HepG2 (cell line): ENCODE measurements at regions not wholly inside any gene's neighbourhood (a gene's known extent, or its start where the extent isn't known, plus 50 kb on each side); places are given as distances from the start of the nearest gene placed in this dataset.
A peak's percentile ranks its signal among the peaks of the same experiment; 100 is the strongest.

Experiments
- ARNT2 ChIP-seq: sonication (generic); formaldehyde crosslinking; IDR thresholded peaks from 2 replicates; pipeline ENCODE4 v1.8.0; 2022; ENCODE audit warnings: mild to moderate bottlenecking, low read depth, missing genetic modification reagents, moderate library complexity
- GLI4 ChIP-seq: sonication (generic); formaldehyde crosslinking; IDR thresholded peaks from 2 replicates; pipeline ENCODE4 v1.5.1; 2020; ENCODE audit warnings: missing genetic modification reagents, mild to moderate bottlenecking, moderate library complexity, borderline replicate concordance
- KLF12 ChIP-seq: sonication (generic); formaldehyde crosslinking; IDR thresholded peaks from 2 replicates; pipeline ENCODE4 v1.4.0; 2020; ENCODE audit warnings: missing genetic modification reagents, borderline replicate concordance
- NFATC3 ChIP-seq: sonication (generic); formaldehyde crosslinking; IDR thresholded peaks from 2 replicates; pipeline ENCODE4 v1.5.1; 2020; ENCODE audit warnings: mild to moderate bottlenecking, missing genetic modification reagents
- TFAP4 ChIP-seq: sonication (generic); IDR thresholded peaks from 2 replicates; pipeline ENCODE4 v1.6.1; 2016; ENCODE audit warnings: low read depth, borderline replicate concordance
- THAP8 ChIP-seq: sonication (generic); formaldehyde crosslinking; IDR thresholded peaks from 2 replicates; pipeline ENCODE4 v1.5.1; 2020; ENCODE audit warnings: missing genetic modification reagents, mild to moderate bottlenecking, borderline replicate concordance
- U2AF1 ChIP-seq: fragments of 200-400 bp; formaldehyde crosslinking; optimal IDR thresholded peaks from 2 replicates; pipeline ENCODE3; 2017; ENCODE audit warnings: mild to moderate bottlenecking, low read depth, low read length
- ZNF207 ChIP-seq: fragments of 450-650 bp; IDR thresholded peaks from 2 replicates; pipeline ENCODE4 v1.6.1; 2016; ENCODE audit warnings: antibody characterized with exemption, borderline replicate concordance
- ZNF354B ChIP-seq: sonication (generic); formaldehyde crosslinking; IDR thresholded peaks from 2 replicates; pipeline ENCODE4 v1.8.0; 2022; ENCODE audit warnings: mild to moderate bottlenecking, missing genetic modification reagents
- ZNF644 ChIP-seq: IDR thresholded peaks from 2 replicates; pipeline ENCODE4 v1.6.1; 2016; ENCODE audit warnings: low read depth
- ZNF772 ChIP-seq: sonication (generic); formaldehyde crosslinking; IDR thresholded peaks from 2 replicates; pipeline ENCODE4 v1.5.0; 2020; ENCODE audit warnings: mild to moderate bottlenecking, missing genetic modification reagents
- ZNF780A ChIP-seq: sonication (generic); formaldehyde crosslinking; IDR thresholded peaks from 2 replicates; pipeline ENCODE4 v1.8.0; 2022; ENCODE audit warnings: mild to moderate bottlenecking, missing genetic modification reagents, moderate library complexity
- TF ChIP-seq, protein P1 (sequence below): sonication (generic); formaldehyde crosslinking; IDR thresholded peaks from 2 replicates; pipeline ENCODE4 v1.4.0; 2020; ENCODE audit warnings: mild to moderate bottlenecking, missing genetic modification reagents
- TF ChIP-seq, protein P2 (sequence below): IDR thresholded peaks from 2 replicates; pipeline ENCODE4 v1.4.0; 2020; ENCODE audit warnings: mild to moderate bottlenecking, missing genetic modification reagents
- TF ChIP-seq, protein P3 (sequence below): sonication (generic); formaldehyde crosslinking; conservative IDR thresholded peaks from 2 replicates; pipeline ENCODE4 v1.8.0; 2022; ENCODE audit warnings: low read depth, missing genetic modification reagents
- TF ChIP-seq, protein P4 (sequence below): sonication (generic); formaldehyde crosslinking; IDR thresholded peaks from 2 replicates; pipeline ENCODE4 v1.4.0; 2020; ENCODE audit warnings: mild to moderate bottlenecking, missing genetic modification reagents
- TF ChIP-seq, protein P5 (sequence below): sonication (generic); formaldehyde crosslinking; IDR thresholded peaks from 2 replicates; pipeline ENCODE4 v1.5.0; 2020; ENCODE audit warnings: mild to moderate bottlenecking, missing genetic modification reagents, moderate library complexity

DNA sequence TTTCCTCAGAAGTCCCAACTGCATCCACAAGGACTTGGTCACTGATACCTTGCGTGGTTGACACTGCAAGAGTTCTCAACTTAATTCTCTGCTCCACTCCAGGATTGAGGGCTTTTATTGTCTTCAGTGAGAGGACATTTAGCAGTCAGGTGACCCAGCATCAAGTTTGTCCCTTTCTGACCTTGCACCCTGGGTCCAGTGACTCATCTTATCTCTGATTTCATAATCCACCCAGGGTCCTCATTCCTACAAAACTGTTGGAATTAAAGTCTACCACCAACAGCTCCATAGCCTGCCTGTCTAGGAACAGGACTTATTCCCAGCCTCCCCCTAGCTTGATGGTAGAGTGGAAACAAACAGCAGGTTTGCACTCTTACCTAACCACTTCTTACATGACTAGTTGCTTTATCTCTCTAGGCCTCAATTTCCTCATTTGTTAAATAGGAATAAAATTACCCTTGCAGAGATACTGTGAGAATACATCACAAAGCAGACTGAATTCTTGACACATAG lies 151.3 kb upstream of the LPP start (continued):
- TF ChIP-seq, protein P1, sequence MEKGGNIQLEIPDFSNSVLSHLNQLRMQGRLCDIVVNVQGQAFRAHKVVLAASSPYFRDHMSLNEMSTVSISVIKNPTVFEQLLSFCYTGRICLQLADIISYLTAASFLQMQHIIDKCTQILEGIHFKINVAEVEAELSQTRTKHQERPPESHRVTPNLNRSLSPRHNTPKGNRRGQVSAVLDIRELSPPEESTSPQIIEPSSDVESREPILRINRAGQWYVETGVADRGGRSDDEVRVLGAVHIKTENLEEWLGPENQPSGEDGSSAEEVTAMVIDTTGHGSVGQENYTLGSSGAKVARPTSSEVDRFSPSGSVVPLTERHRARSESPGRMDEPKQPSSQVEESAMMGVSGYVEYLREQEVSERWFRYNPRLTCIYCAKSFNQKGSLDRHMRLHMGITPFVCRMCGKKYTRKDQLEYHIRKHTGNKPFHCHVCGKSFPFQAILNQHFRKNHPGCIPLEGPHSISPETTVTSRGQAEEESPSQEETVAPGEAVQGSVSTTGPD = no peak
- TF ChIP-seq ZNF354B (CRISPR knock-in tag) (no peak), GLI4 (no peak; the same call in 1 of the 2 replicates), THAP8 (no peak), ARNT2 (CRISPR knock-in tag) (no peak), TFAP4 (peak; percentile 48; the same call in 1 of the 2 replicates), ZNF644 (CRISPR knock-in tag) (peak; percentile 55; the same call in 1 of the 2 replicates), ZNF780A (CRISPR knock-in tag) (no peak), NFATC3 (CRISPR knock-in tag) (no peak), ZNF772 (CRISPR knock-in tag) (no peak), KLF12 (CRISPR knock-in tag) (no peak), ZNF207 (no peak), U2AF1 (no peak)
- TF ChIP-seq, protein P2, sequence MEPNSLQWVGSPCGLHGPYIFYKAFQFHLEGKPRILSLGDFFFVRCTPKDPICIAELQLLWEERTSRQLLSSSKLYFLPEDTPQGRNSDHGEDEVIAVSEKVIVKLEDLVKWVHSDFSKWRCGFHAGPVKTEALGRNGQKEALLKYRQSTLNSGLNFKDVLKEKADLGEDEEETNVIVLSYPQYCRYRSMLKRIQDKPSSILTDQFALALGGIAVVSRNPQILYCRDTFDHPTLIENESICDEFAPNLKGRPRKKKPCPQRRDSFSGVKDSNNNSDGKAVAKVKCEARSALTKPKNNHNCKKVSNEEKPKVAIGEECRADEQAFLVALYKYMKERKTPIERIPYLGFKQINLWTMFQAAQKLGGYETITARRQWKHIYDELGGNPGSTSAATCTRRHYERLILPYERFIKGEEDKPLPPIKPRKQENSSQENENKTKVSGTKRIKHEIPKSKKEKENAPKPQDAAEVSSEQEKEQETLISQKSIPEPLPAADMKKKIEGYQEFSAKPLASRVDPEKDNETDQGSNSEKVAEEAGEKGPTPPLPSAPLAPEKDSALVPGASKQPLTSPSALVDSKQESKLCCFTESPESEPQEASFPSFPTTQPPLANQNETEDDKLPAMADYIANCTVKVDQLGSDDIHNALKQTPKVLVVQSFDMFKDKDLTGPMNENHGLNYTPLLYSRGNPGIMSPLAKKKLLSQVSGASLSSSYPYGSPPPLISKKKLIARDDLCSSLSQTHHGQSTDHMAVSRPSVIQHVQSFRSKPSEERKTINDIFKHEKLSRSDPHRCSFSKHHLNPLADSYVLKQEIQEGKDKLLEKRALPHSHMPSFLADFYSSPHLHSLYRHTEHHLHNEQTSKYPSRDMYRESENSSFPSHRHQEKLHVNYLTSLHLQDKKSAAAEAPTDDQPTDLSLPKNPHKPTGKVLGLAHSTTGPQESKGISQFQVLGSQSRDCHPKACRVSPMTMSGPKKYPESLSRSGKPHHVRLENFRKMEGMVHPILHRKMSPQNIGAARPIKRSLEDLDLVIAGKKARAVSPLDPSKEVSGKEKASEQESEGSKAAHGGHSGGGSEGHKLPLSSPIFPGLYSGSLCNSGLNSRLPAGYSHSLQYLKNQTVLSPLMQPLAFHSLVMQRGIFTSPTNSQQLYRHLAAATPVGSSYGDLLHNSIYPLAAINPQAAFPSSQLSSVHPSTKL (CRISPR knock-in tag) = peak; percentile 96
- TF ChIP-seq, protein P3, sequence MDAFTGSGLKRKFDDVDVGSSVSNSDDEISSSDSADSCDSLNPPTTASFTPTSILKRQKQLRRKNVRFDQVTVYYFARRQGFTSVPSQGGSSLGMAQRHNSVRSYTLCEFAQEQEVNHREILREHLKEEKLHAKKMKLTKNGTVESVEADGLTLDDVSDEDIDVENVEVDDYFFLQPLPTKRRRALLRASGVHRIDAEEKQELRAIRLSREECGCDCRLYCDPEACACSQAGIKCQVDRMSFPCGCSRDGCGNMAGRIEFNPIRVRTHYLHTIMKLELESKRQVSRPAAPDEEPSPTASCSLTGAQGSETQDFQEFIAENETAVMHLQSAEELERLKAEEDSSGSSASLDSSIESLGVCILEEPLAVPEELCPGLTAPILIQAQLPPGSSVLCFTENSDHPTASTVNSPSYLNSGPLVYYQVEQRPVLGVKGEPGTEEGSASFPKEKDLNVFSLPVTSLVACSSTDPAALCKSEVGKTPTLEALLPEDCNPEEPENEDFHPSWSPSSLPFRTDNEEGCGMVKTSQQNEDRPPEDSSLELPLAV (CRISPR knock-in tag) = no peak
- TF ChIP-seq, protein P4, sequence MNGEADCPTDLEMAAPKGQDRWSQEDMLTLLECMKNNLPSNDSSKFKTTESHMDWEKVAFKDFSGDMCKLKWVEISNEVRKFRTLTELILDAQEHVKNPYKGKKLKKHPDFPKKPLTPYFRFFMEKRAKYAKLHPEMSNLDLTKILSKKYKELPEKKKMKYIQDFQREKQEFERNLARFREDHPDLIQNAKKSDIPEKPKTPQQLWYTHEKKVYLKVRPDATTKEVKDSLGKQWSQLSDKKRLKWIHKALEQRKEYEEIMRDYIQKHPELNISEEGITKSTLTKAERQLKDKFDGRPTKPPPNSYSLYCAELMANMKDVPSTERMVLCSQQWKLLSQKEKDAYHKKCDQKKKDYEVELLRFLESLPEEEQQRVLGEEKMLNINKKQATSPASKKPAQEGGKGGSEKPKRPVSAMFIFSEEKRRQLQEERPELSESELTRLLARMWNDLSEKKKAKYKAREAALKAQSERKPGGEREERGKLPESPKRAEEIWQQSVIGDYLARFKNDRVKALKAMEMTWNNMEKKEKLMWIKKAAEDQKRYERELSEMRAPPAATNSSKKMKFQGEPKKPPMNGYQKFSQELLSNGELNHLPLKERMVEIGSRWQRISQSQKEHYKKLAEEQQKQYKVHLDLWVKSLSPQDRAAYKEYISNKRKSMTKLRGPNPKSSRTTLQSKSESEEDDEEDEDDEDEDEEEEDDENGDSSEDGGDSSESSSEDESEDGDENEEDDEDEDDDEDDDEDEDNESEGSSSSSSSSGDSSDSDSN (CRISPR knock-in tag) = peak; percentile 33; the same call in 1 of the 2 replicates
- TF ChIP-seq, protein P5, sequence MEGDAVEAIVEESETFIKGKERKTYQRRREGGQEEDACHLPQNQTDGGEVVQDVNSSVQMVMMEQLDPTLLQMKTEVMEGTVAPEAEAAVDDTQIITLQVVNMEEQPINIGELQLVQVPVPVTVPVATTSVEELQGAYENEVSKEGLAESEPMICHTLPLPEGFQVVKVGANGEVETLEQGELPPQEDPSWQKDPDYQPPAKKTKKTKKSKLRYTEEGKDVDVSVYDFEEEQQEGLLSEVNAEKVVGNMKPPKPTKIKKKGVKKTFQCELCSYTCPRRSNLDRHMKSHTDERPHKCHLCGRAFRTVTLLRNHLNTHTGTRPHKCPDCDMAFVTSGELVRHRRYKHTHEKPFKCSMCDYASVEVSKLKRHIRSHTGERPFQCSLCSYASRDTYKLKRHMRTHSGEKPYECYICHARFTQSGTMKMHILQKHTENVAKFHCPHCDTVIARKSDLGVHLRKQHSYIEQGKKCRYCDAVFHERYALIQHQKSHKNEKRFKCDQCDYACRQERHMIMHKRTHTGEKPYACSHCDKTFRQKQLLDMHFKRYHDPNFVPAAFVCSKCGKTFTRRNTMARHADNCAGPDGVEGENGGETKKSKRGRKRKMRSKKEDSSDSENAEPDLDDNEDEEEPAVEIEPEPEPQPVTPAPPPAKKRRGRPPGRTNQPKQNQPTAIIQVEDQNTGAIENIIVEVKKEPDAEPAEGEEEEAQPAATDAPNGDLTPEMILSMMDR (CRISPR knock-in tag) = no peak
